ENCODE measurements at regions not wholly inside any gene's neighbourhood (a gene's known extent, or its start where the extent isn't known, plus 50 kb on each side); places are given as distances from the start of the nearest gene placed in this dataset.
"Not testable (repeated sequence)": the region's sequence is repeated elsewhere in the genome, so short reads cannot be mapped to it uniquely, and the experiment has no call there.

GRCh38 chr7:110181768-110182167 lies 909.2 kb upstream of the LRRN3 start:
- DNase-seq: no peak

- no peak for DNase-seq
Measured at GRCh38 chr7:110186334-110186733, 904.6 kb upstream of the LRRN3 start.

- DNase-seq: no peak
Measured at GRCh38 chr7:110187877-110188554, 902.9 kb upstream of the LRRN3 start.

- no peak for DNase-seq
Measured at GRCh38 chr7:110204527-110204926, 886.4 kb upstream of the LRRN3 start.

- DNase-seq: no peak
Measured at GRCh38 chr7:110205899-110206298, 885.0 kb upstream of the LRRN3 start.

GRCh38 chr7:110209884-110210283 lies 881.0 kb upstream of the LRRN3 start:
- no peak for DNase-seq

GRCh38 chr7:110210941-110211608 lies 879.9 kb upstream of the LRRN3 start:
- DNase-seq: no peak

- no peak for DNase-seq
Measured at GRCh38 chr7:110224643-110225042, 866.3 kb upstream of the LRRN3 start.

GRCh38 chr7:110246118-110246517 lies 844.8 kb upstream of the LRRN3 start:
- DNase-seq: no peak

GRCh38 chr7:110253093-110253492 lies 837.8 kb upstream of the LRRN3 start:
- no peak for DNase-seq

GRCh38 chr7:110257673-110258072 lies 833.3 kb upstream of the LRRN3 start:
- no peak for DNase-seq

GRCh38 chr7:110262251-110262650 lies 828.7 kb upstream of the LRRN3 start:
- DNase-seq: no peak

GRCh38 chr7:110264288-110264687 lies 826.6 kb upstream of the LRRN3 start:
- no peak for DNase-seq

GRCh38 chr7:110281362-110281761 lies 809.6 kb upstream of the LRRN3 start:
- DNase-seq: no peak

GRCh38 chr7:110283056-110283455 lies 807.9 kb upstream of the LRRN3 start:
- DNase-seq: no peak

- DNase-seq: no peak
Measured at GRCh38 chr7:110291430-110291829, 799.5 kb upstream of the LRRN3 start.

- no peak for DNase-seq
Measured at GRCh38 chr7:110296321-110296720, 794.6 kb upstream of the LRRN3 start.

- no peak for DNase-seq
Measured at GRCh38 chr7:110307776-110308175, 783.2 kb upstream of the LRRN3 start.

GRCh38 chr7:110308791-110309190 lies 782.1 kb upstream of the LRRN3 start:
- no peak for DNase-seq

GRCh38 chr7:110309941-110310340 lies 781.0 kb upstream of the LRRN3 start:
- no peak for DNase-seq

- DNase-seq: no peak
Measured at GRCh38 chr7:110311556-110311955, 779.4 kb upstream of the LRRN3 start.

GRCh38 chr7:110317541-110318265 lies 773.2 kb upstream of the LRRN3 start:
- DNase-seq: no peak

- DNase-seq: not testable (repeated sequence)
Measured at GRCh38 chr7:110320285-110320684, 770.6 kb upstream of the LRRN3 start.

- DNase-seq: no peak
Measured at GRCh38 chr7:110322796-110323195, 768.1 kb upstream of the LRRN3 start.
